ACC112 (cell line): ENCODE measurements at regions not wholly inside any gene's neighbourhood (a gene's known extent, or its start where the extent isn't known, plus 50 kb on each side); places are given as distances from the start of the nearest gene placed in this dataset.

Experiments
- H2AFZ ChIP-seq: fragments of 200-600 bp; sonication (generic); one replicate; pipeline ENCODE4 v1.6.0; 2017; ENCODE audit warnings: antibody characterized with exemption, low read length; ENCODE audit not compliant: unreplicated experiment
- H3K27ac ChIP-seq: fragments of 200-600 bp; sonication (generic); 2 replicates; pipeline ENCODE4 v1.5.1; 2014; ENCODE audit warnings: low read depth, mild to moderate bottlenecking, antibody characterized with exemption, low read length, moderate library complexity
- H3K27me3 ChIP-seq: fragments of 200-600 bp; sonication (generic); 2 replicates; pipeline ENCODE4 v1.6.1; 2014; ENCODE audit warnings: mild to moderate bottlenecking, antibody characterized with exemption, low read length, moderate library complexity, mixed read lengths; ENCODE audit not compliant: insufficient read depth
- H3K36me3 ChIP-seq: fragments of 200-600 bp; sonication (generic); 2 replicates; pipeline ENCODE4 v1.6.1; 2016; ENCODE audit warnings: mild to moderate bottlenecking, antibody characterized with exemption, low read length, moderate library complexity, mixed read lengths; ENCODE audit not compliant: insufficient read depth
- H3K4me1 ChIP-seq: fragments of 200-600 bp; sonication (generic); one replicate; pipeline ENCODE4 v1.6.1; 2016; ENCODE audit warnings: low read length, mixed read lengths; ENCODE audit not compliant: insufficient read depth, unreplicated experiment, control insufficient read depth
- H3K4me3 ChIP-seq: fragments of 200-600 bp; sonication (generic); 2 replicates; pipeline ENCODE4 v1.5.1; 2014; ENCODE audit warnings: mild to moderate bottlenecking, low read depth, low read length
- H3K79me2 ChIP-seq: fragments of 200-600 bp; sonication (generic); one replicate; pipeline ENCODE4 v1.6.0; 2016; ENCODE audit warnings: low read length; ENCODE audit not compliant: control insufficient read depth, unreplicated experiment, insufficient read depth

DNA sequence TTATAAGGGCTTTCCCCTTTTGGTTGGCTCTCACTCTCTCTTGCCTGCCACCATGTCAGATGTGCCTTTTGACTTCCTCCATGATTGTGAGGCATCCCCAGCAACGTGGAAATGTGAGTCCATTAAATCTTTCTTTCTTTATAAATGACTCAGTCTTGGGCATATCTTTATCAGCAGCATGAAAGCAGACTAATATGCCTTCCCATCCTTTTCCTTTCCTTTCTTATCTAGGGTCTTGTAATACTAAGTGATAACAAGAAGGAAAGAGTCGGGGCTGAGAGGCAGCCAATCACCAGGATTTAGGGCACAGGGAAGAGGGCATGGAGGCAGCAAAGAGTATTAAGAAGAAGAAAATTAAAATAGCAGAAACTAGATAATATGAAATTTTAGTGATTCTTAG is 62.0 kb upstream of the JCAD start:
- Histone ChIP-seq H2AFZ (no peak overlapping the region), H3K79me2 (no peaks in the 10 kb centered on the region), H3K27me3 (no peaks in the 10 kb centered on the region), H3K27ac (no peak overlapping the region), H3K36me3 (no peaks in the 10 kb centered on the region), H3K4me1 (no peaks in the 10 kb centered on the region), H3K4me3 (no peak overlapping the region)

DNA sequence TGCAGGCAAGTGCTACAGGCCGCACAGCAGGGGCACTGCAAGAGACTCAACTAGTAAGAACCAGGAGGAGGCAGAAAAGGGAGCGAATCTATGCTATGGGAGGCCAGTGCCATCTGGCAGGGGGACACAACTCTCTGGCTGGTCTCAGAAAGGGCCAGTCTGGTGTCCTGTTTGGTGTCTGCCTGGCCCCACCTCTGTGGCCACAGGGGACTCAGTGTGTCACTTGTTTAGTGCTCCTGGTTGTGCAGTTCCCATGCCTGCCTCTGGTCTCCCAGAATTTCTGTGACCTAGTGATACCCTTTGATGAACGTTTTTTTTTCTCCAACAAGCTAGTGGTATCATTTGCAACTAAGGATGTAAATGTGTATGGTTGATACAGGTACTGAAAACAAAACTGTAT is 59.2 kb upstream of the JCAD start:
- Histone ChIP-seq H2AFZ (no peak overlapping the region), H3K27ac (no peak overlapping the region), H3K79me2 (no peaks in the 10 kb centered on the region), H3K4me3 (no peak overlapping the region), H3K4me1 (no peaks in the 10 kb centered on the region), H3K36me3 (no peaks in the 10 kb centered on the region), H3K27me3 (peaks cover 8% of the 10 kb centered on the region; the same call in 1 of the 2 replicates)

DNA sequence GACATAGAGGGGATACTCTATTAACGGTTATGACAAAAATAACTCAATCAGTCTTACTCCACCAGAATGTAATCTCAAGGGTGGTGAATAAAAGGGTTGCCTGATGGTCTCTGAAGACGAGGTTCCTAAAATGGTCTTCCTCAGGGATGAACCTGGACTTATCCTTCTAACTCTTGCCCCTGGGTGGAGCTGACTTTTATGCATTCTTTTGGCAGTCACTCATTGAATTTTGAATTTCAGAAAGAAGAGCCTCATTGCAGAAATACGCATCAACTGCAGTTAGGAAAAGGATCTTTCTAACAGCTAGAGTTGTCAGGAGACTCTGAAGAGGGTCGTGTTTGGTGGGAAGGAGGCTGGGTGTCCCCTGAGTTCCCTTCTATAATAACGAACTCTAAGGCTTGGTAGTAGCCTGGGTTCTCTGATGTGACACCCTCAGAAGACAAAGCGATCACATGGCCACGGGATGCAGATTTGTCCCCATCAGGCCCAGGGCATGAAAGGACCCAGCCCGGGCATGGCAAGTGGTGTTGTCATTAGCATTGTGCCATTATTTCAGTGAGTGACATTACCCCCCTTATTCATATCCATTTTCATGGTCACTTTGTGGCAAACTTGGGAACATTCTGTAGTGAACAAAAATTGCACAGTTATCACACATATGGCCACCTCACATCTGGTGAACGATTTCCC is 58.6 kb upstream of the JCAD start:
- Histone ChIP-seq H3K4me1 (no peaks in the 10 kb centered on the region), H3K4me3 (no peak overlapping the region), H3K27me3 (peaks cover 8% of the 10 kb centered on the region; the same call in 1 of the 2 replicates), H3K36me3 (no peaks in the 10 kb centered on the region), H3K27ac (no peak overlapping the region), H2AFZ (no peak overlapping the region), H3K79me2 (no peaks in the 10 kb centered on the region)

DNA sequence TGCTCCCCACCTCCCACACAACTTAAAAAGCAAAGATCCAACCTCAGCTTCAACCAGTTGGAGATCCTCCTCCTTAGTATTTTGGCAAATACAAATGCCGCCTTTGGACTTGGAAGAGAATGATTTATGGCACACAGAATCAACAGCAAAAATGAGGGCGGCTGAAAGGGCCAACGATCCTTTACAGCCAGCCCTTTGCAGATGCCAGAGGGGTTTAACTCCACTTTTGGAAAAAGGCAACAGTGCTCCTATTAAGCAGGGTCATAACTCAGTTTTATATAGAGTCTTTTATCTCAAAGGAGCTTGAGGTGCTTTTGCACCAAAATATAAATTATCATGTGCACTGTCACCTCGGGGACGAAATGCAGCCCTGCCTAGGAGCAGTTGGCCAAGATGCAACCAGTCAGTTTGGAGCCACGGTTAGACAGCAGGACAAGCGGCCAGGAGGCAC is 56.7 kb upstream of the JCAD start:
- H3K27me3 ChIP-seq: peaks cover 8% of the 10 kb centered on the region; the same call in 1 of the 2 replicates
- H3K4me1 ChIP-seq: peaks cover 8% of the 10 kb centered on the region
- no peak overlapping the region for H2AFZ ChIP-seq
- no peak overlapping the region for H3K27ac ChIP-seq
- no peak overlapping the region for H3K4me3 ChIP-seq
- H3K79me2 ChIP-seq: no peaks in the 10 kb centered on the region
- no peaks in the 10 kb centered on the region for H3K36me3 ChIP-seq

DNA sequence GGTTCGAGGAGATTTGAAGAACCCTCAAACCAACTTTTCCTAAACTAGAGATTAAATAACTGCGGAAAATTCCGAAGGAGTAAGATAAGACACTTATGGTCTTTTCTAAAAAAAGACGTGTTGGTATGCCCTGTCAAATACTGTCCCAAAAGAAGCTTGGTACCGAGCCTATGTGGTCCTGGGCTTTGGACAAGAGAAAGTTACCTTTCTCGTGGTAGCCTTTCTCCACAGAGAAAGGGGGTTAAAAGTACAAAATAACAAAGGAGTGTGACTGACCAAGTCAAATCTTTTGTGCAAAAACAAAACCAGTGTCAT is 56.2 kb upstream of the JCAD start:
- H3K79me2 ChIP-seq: no peaks in the 10 kb centered on the region
- no peak overlapping the region for H3K27ac ChIP-seq
- H3K27me3 ChIP-seq: peaks cover 8% of the 10 kb centered on the region; the same call in 1 of the 2 replicates
- H2AFZ ChIP-seq: no peak overlapping the region
- peaks cover 9% of the 10 kb centered on the region for H3K4me1 ChIP-seq
- H3K4me3 ChIP-seq: no peak overlapping the region
- H3K36me3 ChIP-seq: no peaks in the 10 kb centered on the region

DNA sequence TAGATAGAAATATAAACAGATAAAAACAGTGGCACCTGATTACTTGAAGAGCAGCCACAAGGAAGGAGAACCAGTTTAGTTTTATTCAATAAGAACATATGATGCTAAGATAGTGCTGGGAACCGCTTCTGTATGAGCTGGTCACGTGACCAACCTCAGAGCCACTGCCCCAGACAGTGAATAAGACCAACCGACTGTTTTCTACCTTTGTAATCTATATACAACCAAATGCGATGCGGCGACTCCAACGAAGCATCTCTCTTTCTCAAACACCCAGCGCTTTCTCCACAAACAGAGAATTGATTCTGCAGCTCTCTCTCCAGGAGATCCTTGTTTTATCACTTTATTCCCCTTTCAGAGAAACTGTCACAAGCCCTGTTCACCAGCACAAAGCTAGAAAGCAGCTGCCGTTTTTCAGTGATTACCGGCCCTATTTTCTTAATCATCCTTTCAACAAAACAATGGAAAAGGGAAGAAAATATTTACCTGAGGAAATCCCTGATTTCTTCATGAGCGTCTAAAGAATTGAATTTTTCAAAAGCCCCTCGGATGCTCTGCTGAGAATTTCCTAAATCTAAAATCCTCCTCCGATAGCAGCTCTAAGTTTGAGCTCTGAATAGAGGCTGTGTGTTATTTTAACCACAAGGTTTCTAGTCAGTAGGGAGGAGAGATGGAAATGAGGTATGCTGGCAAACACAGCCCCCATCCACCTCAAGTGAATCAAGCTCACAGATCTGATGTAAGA is 55.7 kb upstream of the JCAD start:
- Histone ChIP-seq H3K79me2 (no peaks in the 10 kb centered on the region), H3K4me1 (peaks cover 9% of the 10 kb centered on the region), H3K27me3 (peaks cover 8% of the 10 kb centered on the region; the same call in 1 of the 2 replicates), H3K4me3 (no peak overlapping the region), H3K36me3 (no peaks in the 10 kb centered on the region), H3K27ac (no peak overlapping the region), H2AFZ (no peak overlapping the region)

DNA sequence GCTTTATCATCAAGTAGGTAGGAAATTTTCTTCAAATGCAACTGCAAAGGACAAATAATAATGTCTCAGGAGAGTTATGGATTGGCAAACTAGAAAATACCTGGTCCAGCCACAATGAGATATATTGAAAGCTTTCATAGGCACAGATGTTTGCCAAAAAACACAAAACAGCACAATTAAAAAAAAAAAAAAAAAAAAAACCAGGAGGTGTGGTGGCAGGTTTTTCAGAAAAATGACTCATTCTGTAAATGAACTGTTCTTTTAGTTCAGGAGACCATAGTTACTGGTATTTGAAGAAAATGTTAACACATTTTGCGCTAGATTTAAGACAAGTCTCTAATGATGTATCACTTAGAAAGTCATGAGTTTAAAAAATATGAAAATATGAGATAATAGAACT is 55.0 kb upstream of the JCAD start:
- Histone ChIP-seq H3K27me3 (peaks cover 8% of the 10 kb centered on the region; the same call in 1 of the 2 replicates), H3K79me2 (no peaks in the 10 kb centered on the region), H3K4me1 (peaks cover 9% of the 10 kb centered on the region), H3K27ac (no peak overlapping the region), H3K36me3 (no peaks in the 10 kb centered on the region), H3K4me3 (no peak overlapping the region), H2AFZ (no peak overlapping the region)

DNA sequence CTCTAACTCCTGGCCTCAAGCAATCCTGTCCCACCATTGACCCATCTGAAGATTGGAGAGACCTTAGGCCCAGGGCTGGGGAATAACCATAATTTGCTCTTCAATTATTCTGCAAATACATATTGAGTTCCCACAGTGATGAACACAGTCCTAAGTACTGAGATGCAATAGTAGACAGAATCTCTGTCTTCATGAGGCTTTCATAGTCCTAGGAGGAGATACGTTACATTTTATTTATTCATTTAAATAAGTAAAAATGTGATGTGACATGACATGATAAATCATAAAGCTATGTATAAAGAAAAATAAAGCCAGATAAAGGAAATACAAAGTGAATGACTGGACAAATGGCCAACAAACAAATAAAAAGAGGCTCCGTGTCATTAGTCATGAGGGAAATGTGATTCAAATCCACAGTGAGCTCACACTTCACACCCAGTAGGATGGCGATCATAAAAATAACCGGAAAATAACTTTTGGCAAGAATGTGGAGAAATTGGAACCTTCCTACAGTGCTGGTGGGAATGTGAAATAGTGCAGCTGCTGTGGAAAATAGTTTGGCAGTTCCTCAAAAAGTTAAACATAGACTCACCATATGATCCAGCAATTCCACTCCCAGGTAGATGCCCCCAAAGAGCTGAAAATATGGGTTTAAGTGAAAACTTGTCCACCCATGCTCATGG is 52.1 kb upstream of the JCAD start:
- H3K27ac ChIP-seq: peak overlapping the region; percentile 60
- H3K36me3 ChIP-seq: no peaks in the 10 kb centered on the region
- H3K4me1 ChIP-seq: peaks cover 9% of the 10 kb centered on the region
- peak overlapping the region; percentile 21 for H2AFZ ChIP-seq
- H3K4me3 ChIP-seq: peak overlapping the region; percentile 18; the same call in 1 of the 2 replicates
- H3K27me3 ChIP-seq: peaks cover 8% of the 10 kb centered on the region; the same call in 1 of the 2 replicates
- H3K79me2 ChIP-seq: no peaks in the 10 kb centered on the region
